ENCODE measurements at regions not wholly inside any gene's neighbourhood (a gene's known extent, or its start where the extent isn't known, plus 50 kb on each side); places are given as distances from the start of the nearest gene placed in this dataset.
"Not testable (repeated sequence)": the region's sequence is repeated elsewhere in the genome, so short reads cannot be mapped to it uniquely, and the experiment has no call there.

- no peak for DNase-seq
These were observed 926.4 kb upstream of the SLC35B3 start for GRCh38 chr6:9361749-9362148.

GRCh38 chr6:9360881-9361280 lies 925.5 kb upstream of the SLC35B3 start:
- DNase-seq, result no peak

GRCh38 chr6:9347608-9348007 lies 912.3 kb upstream of the SLC35B3 start:
- no peak for DNase-seq

DNA sequence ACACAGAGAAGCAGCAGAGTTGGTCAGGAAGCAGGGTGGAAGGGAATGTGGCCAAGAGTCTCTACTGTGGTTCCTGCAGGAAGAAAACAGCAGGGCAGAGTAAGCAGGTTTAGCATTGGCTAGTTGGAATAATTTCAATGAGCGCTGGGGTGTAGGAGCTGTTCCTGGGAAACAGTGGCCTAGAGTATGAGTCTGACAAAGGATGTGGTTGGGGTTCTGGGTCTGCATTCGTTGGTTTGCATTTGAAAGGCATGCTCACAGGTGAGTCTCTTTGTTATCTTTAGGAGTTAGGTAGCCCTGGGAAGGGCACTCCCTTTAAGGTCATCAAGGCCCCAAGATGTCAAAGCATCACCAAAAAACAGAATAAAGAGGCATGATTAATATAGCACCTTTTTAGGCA lies 911.6 kb upstream of the SLC35B3 start:
- DNase-seq, result no peak

DNA sequence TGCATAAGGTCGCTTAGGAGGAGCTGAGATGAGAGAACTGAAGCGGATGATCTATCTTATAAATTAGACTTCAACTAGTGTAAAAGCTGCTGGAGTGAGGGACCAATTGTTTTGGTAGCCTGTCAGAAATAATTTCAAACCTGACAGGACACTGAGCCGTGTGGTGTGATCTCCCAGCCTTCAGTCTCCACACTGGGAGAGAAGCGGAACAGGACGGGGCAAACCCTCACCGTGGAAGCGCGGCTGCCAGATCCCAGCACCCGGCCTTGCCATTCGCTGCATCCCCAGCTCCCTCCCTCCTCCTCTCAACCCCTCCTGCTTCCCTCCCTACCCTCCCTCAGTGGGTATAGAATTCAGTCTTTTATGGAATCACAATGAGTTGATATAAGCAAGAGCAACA lies 900.1 kb upstream of the SLC35B3 start:
- DNase-seq, result no peak

- DNase-seq, result no peak
These were observed 899.6 kb upstream of the SLC35B3 start for GRCh38 chr6:9334979-9335378.

- DNase-seq, result no peak
These were observed 897.0 kb upstream of the SLC35B3 start for GRCh38 chr6:9332241-9332780.

GRCh38 chr6:9316831-9317230 lies 881.5 kb upstream of the SLC35B3 start:
- no peak for DNase-seq

DNA sequence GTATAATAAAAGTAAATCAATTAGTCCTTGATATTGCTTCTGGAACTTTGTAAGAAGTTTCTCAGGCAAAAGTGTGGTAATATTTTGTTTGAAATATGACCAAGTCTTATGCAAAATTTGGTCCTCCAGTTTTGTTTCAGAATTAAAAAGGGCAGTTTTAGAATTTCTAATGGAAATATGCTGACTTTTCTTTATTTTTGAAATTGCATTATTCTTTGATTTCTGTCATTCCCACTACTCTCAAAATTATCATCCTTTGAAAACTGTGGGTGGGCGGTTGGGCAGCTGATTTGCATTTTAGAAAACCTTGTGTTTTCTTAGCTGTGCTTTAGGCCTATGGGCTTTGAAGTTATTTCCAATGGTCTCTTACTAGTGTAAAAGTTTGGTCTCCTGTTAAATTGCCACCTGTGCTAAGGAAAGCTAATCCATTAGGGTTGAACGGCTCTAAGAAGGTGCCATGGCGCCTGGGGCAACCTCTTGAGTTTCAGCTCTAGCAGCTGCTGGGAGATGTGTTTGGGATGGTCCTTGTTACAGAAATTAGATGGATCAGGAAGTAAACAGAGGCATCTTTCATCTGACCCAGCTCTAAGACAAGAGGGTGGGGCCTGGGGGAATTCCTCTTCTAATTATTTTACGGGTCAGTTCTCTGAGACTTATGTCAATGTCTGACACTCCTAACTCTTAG lies 880.8 kb upstream of the SLC35B3 start:
- DNase-seq, result no peak

GRCh38 chr6:9308284-9308683 lies 872.9 kb upstream of the SLC35B3 start:
- DNase-seq, result no peak

GRCh38 chr6:9307786-9308185 lies 872.4 kb upstream of the SLC35B3 start:
- DNase-seq, result no peak

- DNase-seq, result no peak
These were observed 871.8 kb upstream of the SLC35B3 start for GRCh38 chr6:9307187-9307586.

- no peak for DNase-seq
These were observed 860.3 kb upstream of the SLC35B3 start for GRCh38 chr6:9295644-9296043.

DNA sequence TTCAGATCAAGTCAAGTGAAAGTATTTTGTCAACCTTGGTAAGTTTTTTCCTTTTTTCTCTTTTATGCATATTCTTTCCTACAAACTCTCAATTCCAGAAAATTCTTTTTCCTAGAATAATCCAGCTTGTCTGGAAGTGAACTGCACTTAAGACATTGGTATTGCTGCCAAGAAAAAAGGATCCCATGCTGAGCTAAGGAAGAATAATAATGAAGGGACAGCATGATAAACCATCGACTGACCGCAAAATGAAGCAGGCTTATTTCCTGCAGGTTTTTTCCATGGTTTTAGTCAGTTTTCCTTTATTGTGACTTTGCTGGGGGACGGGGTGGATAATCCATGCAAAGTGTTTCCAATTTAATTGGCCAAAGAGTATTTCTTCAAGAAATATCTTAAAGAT lies 857.6 kb upstream of the SLC35B3 start:
- DNase-seq, result no peak

DNA sequence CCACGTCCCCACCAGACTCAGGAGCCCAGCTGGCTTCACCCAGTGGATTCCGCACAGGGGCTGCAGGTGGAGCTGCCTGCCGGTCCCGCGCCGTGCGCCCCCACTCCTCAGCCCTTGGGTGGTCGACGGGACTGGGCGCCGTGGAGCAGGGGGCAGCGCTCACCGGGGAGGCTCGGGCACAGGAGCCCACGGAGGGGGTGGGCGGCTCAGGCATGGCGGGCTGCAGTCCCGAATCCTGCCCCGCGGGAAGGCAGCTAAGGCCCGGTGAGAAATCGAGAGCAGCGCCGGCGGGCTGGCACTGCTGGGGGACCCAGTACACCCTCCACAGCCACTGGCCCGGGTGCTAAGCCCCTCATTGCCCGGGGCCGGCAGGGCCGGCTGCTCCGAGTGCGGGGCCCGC lies 855.0 kb upstream of the SLC35B3 start:
- DNase-seq, result not testable (repeated sequence)

- DNase-seq, result no peak
These were observed 837.3 kb upstream of the SLC35B3 start for GRCh38 chr6:9272671-9273070.

GRCh38 chr6:9266741-9267140 lies 831.4 kb upstream of the SLC35B3 start:
- no peak for DNase-seq

GRCh38 chr6:9257215-9257614 lies 821.9 kb upstream of the SLC35B3 start:
- DNase-seq, result no peak

GRCh38 chr6:9254251-9254650 lies 818.9 kb upstream of the SLC35B3 start:
- DNase-seq, result no peak

DNA sequence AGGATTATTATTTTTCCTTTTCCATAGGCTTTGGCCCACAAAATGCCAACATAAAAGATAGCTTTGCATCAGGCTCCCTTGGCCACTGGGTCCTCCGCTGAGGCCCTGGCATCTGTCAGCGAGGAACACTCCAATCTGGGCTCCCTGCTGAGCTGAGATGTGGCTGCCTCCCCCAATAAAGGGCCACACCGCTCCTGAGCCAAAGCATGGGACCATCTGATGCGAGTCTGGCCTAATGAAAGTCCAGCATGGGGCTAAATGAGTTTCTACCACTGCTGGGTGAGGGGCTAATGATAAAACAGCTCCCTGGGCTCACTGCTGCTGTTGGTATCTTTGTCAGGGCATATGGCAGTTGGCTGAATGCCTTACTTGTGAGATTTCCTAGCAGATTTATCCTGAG lies 817.5 kb upstream of the SLC35B3 start:
- DNase-seq, result no peak

- no peak for DNase-seq
These were observed 815.5 kb upstream of the SLC35B3 start for GRCh38 chr6:9250852-9251251.

GRCh38 chr6:9248133-9248532 lies 812.8 kb upstream of the SLC35B3 start:
- no peak for DNase-seq

DNA sequence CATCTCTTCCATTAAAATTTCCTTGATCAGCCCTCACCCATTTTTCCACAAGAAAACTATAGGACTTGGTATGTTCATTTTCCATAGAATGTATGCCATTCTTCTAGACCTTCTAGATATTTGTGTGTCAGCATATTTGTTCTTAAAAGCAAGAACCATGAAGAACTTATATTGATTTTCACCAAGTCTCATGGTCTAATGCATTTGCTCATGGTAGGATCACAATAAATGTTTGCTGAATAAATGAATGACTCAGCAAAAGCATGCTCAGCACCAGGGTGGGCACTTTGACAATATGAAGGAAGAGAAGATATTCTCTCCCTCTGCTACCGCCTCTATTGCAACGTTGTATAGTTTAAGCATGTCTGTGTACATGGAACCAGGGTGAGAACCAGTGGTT lies 805.5 kb upstream of the SLC35B3 start:
- no peak for DNase-seq

DNA sequence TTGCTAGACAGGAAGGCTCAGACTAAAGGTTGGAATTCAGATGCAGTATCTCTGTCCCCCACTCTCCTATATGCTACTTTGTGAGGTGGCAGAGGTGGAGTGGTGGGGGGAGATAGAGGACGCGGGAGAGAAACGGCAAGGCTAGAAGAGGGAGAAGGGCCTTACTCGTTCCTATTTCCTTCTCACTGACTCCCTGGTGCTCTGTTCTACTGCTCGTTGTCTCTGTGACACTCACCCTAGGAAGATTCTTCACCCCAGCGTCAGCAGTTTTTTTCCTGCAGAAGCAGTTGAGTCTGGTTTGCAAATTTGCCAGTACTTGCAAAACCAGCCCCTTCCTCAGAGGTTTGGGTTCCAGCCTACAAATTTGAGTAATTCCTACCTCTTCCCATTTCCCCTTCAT lies 801.1 kb upstream of the SLC35B3 start:
- DNase-seq, result no peak

DNA sequence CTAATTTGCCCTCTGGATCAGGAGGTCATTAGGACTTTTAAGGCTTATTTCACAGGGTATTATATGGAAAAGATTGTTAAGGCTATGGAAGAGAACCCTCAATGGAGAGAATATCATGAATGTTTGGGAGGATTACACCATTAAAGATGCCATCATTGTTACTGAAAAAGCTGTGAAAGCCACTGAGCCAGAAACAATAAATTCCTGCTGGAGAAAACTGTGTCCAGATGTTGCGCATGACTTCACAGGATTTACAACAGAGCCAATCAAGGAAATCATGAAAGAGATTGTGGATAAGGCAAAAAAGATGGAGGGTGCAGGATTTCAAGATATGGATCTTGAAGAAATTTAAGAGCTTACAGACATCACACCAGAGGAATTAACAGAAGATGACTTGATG lies 798.3 kb upstream of the SLC35B3 start:
- no peak for DNase-seq
